H1 (cell line): ENCODE measurements at regions not wholly inside any gene's neighbourhood (a gene's known extent, or its start where the extent isn't known, plus 50 kb on each side); places are given as distances from the start of the nearest gene placed in this dataset.

ENCODE experiments used
- CTCF ChIA-PET: fragments of 300-600 bp; sonication (Branson Sonifier 250); formaldehyde crosslinking; loops from one replicate; lab custom pipeline; 2021; ENCODE audit not compliant: partially characterized antibody; lab: Charles Lee
- POLR2A ChIA-PET: fragments of 300-600 bp; sonication (Branson Sonifier 250); formaldehyde crosslinking; loops from one replicate; lab custom pipeline; 2021; ENCODE audit warnings: inconsistent platforms; ENCODE audit not compliant: partially characterized antibody; lab: Charles Lee
- DNase-seq, 2 experiments: peaks; one replicate each; pipeline versions ENCODE4 v3.0.0 to v3.0.0-alpha.2; 2010 to 2022; ENCODE audit warnings: low spot score in 2 of 2, low read depth in 1 of 2, mixed read lengths in 1 of 2
- FAIRE-seq: peaks from 2 replicates; lab custom pipeline; 2011; peaks lifted over from hg19 to GRCh38; lab: Jason Lieb, UNC
- H2AFZ ChIP-seq: 2 replicates; pipeline ENCODE4 v1.8.1; 2012; ENCODE audit warnings: low read length, inconsistent platforms
- H2AK5ac ChIP-seq: 2 replicates; pipeline ENCODE4 v1.6.1; 2013; ENCODE audit warnings: low read depth, low read length
- H2BK120ac ChIP-seq: replicated peaks from 2 replicates; pipeline ENCODE3; 2013; ENCODE audit warnings: low read depth, low read length, inconsistent platforms
- H2BK12ac ChIP-seq: 2 replicates; pipeline ENCODE4 v1.6.1; 2013; ENCODE audit warnings: low read depth, low read length
- H2BK15ac ChIP-seq: 2 replicates; pipeline ENCODE4 v1.6.1; 2013; ENCODE audit warnings: low read length
- H2BK20ac ChIP-seq: 2 replicates; pipeline ENCODE4 v1.6.1; 2013; ENCODE audit warnings: low read length
- H2BK5ac ChIP-seq: 2 replicates; pipeline ENCODE4 v1.6.1; 2013; ENCODE audit warnings: low read depth, low read length
- H3K14ac ChIP-seq: 2 replicates; pipeline ENCODE4 v1.6.1; 2013; ENCODE audit warnings: inconsistent platforms; ENCODE audit not compliant: insufficient read length
- H3K18ac ChIP-seq: 2 replicates; pipeline ENCODE4 v1.6.1; 2013; ENCODE audit warnings: low read length; ENCODE audit errors: extremely low read depth
- H3K23ac ChIP-seq: 2 replicates; pipeline ENCODE4 v1.6.1; 2013; ENCODE audit warnings: inconsistent platforms; ENCODE audit not compliant: insufficient read length
- H3K23me2 ChIP-seq: 2 replicates; pipeline ENCODE4 v1.6.1; 2013; ENCODE audit warnings: low read depth, low read length
- H3K27ac ChIP-seq: 2 replicates; pipeline ENCODE4 v1.6.1; 2011; ENCODE audit warnings: low read depth, low read length, inconsistent platforms
- H3K27me3 ChIP-seq, 4 experiments: replicated peaks in 1 of 4; 1 replicate in 1 of 4; 2 replicates in 3 of 4; pipeline versions ENCODE4 v1.6.1 to v1.8.1; 2011 to 2013; ENCODE audit warnings: low read length in 3 of 4, mild to moderate bottlenecking in 3 of 4, inconsistent platforms in 2 of 4, mixed read lengths in 2 of 4, moderate library complexity in 1 of 4; ENCODE audit not compliant: control insufficient read depth in 3 of 4, insufficient read depth in 3 of 4; ENCODE audit errors: extremely low read depth in 1 of 4
- H3K36me3 ChIP-seq, 4 experiments: 2 replicates each; pipeline versions ENCODE4 v1.6.1 to v1.8.1; 2011 to 2013; ENCODE audit warnings: mild to moderate bottlenecking in 4 of 4, low read length in 3 of 4, moderate library complexity in 2 of 4, control low read depth in 1 of 4, inconsistent platforms in 1 of 4; ENCODE audit not compliant: insufficient read depth in 4 of 4, control insufficient read depth in 2 of 4
- H3K4ac ChIP-seq: replicated peaks from 2 replicates; pipeline ENCODE3; 2013; ENCODE audit warnings: low read length, low read depth, mixed read lengths, inconsistent platforms; ENCODE audit not compliant: insufficient read length
- H3K4me1 ChIP-seq, 4 experiments: replicated peaks in 1 of 4; 1 replicate in 1 of 4; 2 replicates in 3 of 4; pipeline versions ENCODE4 v1.6.1 to v1.8.1; 2011 to 2013; ENCODE audit warnings: low read length in 3 of 4, inconsistent platforms in 2 of 4, mixed read lengths in 1 of 4; ENCODE audit not compliant: insufficient read depth in 4 of 4, control insufficient read depth in 3 of 4
- H3K4me2 ChIP-seq, 2 experiments: 2 replicates each; pipeline versions ENCODE4 v1.6.1 to v1.8.1; 2011 to 2013; ENCODE audit warnings: low read depth in 2 of 2, low read length in 2 of 2, control low read depth in 1 of 2, inconsistent platforms in 1 of 2, mild to moderate bottlenecking in 1 of 2; ENCODE audit not compliant: insufficient read depth in 1 of 2
- H3K4me3 ChIP-seq, 4 experiments: fragments of 200-600, 300-600 bp in 1 of 4; sonication (generic), shearing (Covaris generic), sonication (Bioruptor Twin) in 1 of 4; 2 replicates each; pipeline versions ENCODE4 v1.5.1 to v1.8.1; 2011 to 2016; ENCODE audit warnings: low read length in 4 of 4, low read depth in 3 of 4, control low read depth in 2 of 4, inconsistent platforms in 2 of 4, mild to moderate bottlenecking in 2 of 4, mixed read lengths in 1 of 4, moderate library complexity in 1 of 4; ENCODE audit not compliant: insufficient read depth in 2 of 4; ENCODE audit errors: extremely low read depth in 1 of 4
- H3K56ac ChIP-seq: replicated peaks from 2 replicates; pipeline ENCODE3; 2013; ENCODE audit warnings: low read depth, mild to moderate bottlenecking, mixed read lengths, low read length, inconsistent platforms; ENCODE audit not compliant: insufficient read length
- H3K79me1 ChIP-seq: 2 replicates; pipeline ENCODE4 v1.6.1; 2013; ENCODE audit warnings: low read depth, low read length, control low read depth
- H3K79me2 ChIP-seq, 2 experiments: 2 replicates each; pipeline versions ENCODE4 v1.6.1 to v1.8.1; 2012 to 2013; ENCODE audit warnings: low read length in 2 of 2, mild to moderate bottlenecking in 2 of 2, inconsistent platforms in 1 of 2; ENCODE audit not compliant: insufficient read depth in 2 of 2, control insufficient read depth in 1 of 2
- H3K9ac ChIP-seq, 4 experiments: replicated peaks in 1 of 4; 1 replicate in 1 of 4; 2 replicates in 3 of 4; pipeline versions ENCODE4 v1.6.1 to v1.8.1; 2011 to 2013; ENCODE audit warnings: low read depth in 3 of 4, low read length in 3 of 4, control low read depth in 2 of 4, mild to moderate bottlenecking in 2 of 4, moderate library complexity in 2 of 4, inconsistent platforms in 1 of 4; ENCODE audit errors: extremely low read depth in 1 of 4
- H3K9me3 ChIP-seq, 2 experiments: 2 replicates each; pipeline versions ENCODE4 v1.6.1 to v1.8.1; 2012 to 2013; ENCODE audit warnings: mild to moderate bottlenecking in 2 of 2, moderate library complexity in 2 of 2, control low read depth in 1 of 2, inconsistent platforms in 1 of 2, low read depth in 1 of 2, low read length in 1 of 2, mixed read lengths in 1 of 2; ENCODE audit not compliant: insufficient read depth in 2 of 2
- H4K20me1 ChIP-seq, 2 experiments: replicated peaks in 1 of 2; 2 replicates each; pipeline versions ENCODE3 to v1.8.1; 2011 to 2013; ENCODE audit warnings: inconsistent platforms in 2 of 2, low read length in 2 of 2, mild to moderate bottlenecking in 1 of 2; ENCODE audit not compliant: insufficient read depth in 2 of 2, control insufficient read depth in 1 of 2
- H4K5ac ChIP-seq: 2 replicates; pipeline ENCODE4 v1.6.1; 2013; ENCODE audit warnings: low read length, low read depth, mixed read lengths, inconsistent platforms; ENCODE audit not compliant: insufficient read length
- H4K8ac ChIP-seq: 2 replicates; pipeline ENCODE4 v1.8.0; 2013; ENCODE audit warnings: mild to moderate bottlenecking, moderate library complexity, low read length, inconsistent platforms; ENCODE audit not compliant: insufficient read depth; ENCODE audit errors: extremely low read depth
- H4K91ac ChIP-seq: replicated peaks from 2 replicates; pipeline ENCODE3; 2013; ENCODE audit warnings: low read length, mixed read lengths, inconsistent platforms; ENCODE audit not compliant: insufficient read length
- CREB1 ChIP-seq: IDR thresholded peaks from 2 replicates; pipeline ENCODE4 v1.6.1; 2012; ENCODE audit warnings: inconsistent platforms
- CTBP2 ChIP-seq: IDR thresholded peaks from 2 replicates; pipeline ENCODE4 v1.7.0; 2011; ENCODE audit warnings: borderline replicate concordance, mild to moderate bottlenecking, moderate library complexity, mixed read lengths, low read length; ENCODE audit not compliant: insufficient read depth, insufficient read length
- RFX5 ChIP-seq: IDR thresholded peaks from 2 replicates; pipeline ENCODE4 v1.6.1; 2011; ENCODE audit warnings: low read depth, low read length, improper control_type of control experiment, borderline replicate concordance
- WGBS, 2 experiments: shearing (Covaris generic) in 1 of 2; methylation state at CpG; one replicate each; pipeline versions ENCODE4 v1.1.6 to v1.1.7; 2013 to 2015; ENCODE audit warnings: low lambda C conversion rate in 2 of 2, mixed read lengths in 2 of 2, inconsistent platforms in 1 of 2, low coverage in 1 of 2, missing lambda C conversion rate in 1 of 2; ENCODE audit not compliant: insufficient replicate concordance in 2 of 2, insufficient coverage in 1 of 2, insufficient read length in 1 of 2; ENCODE audit errors: extremely low coverage in 1 of 2, missing lambda C conversion rate in 1 of 2; 5-methylcytosine and 5-hydroxymethylcytosine counted together
- TF ChIP-seq, protein P1 (sequence below): IDR thresholded peaks from 2 replicates; pipeline ENCODE4 v1.6.1; 2011; ENCODE audit warnings: low read depth, mild to moderate bottlenecking, low read length; ENCODE audit not compliant: insufficient read depth

GRCh38 chr11:24238771-24239645 lies 257.8 kb upstream of the LUZP2 start:
- Histone ChIP-seq H4K20me1 (no peaks in the 10 kb centered on the region), H2BK15ac (no peak overlapping the region), H2AFZ (no peak overlapping the region), H3K56ac (no peak overlapping the region), H4K5ac (no peak overlapping the region), H4K91ac (no peak overlapping the region), H4K8ac (no peak overlapping the region), H2AK5ac (no peak overlapping the region), H2BK20ac (no peak overlapping the region), H3K4ac (no peak overlapping the region), H3K4me1 (no peaks in the 10 kb centered on the region), H3K18ac (no peak overlapping the region), H3K79me2 (no peaks in the 10 kb centered on the region), H3K4me2 (no peak overlapping the region), H3K23me2 (no peaks in the 10 kb centered on the region), H3K9ac (no peak overlapping the region), H2BK5ac (no peak overlapping the region), H2BK12ac (no peak overlapping the region), H3K36me3 (no peaks in the 10 kb centered on the region), H3K14ac (no peak overlapping the region), H3K79me1 (no peaks in the 10 kb centered on the region), H3K27ac (no peak overlapping the region), H3K23ac (no peak overlapping the region), H3K27me3 (no peaks in the 10 kb centered on the region), H2BK120ac (no peak overlapping the region), H3K4me3 (no peak overlapping the region), H3K9me3 (no peaks in the 10 kb centered on the region)
- DNase-seq, result no peak
- 84% methylated on average over 3 of the region's 3 CpGs; no CpG with 5 or more reads in 1 of the 2 experiments for WGBS, 2 experiments
- ChIA-PET POLR2A (no interaction called here), CTCF (no interaction called here)
- TF ChIP-seq CREB1, result no peak
- TF ChIP-seq RFX5, result no peak
- TF ChIP-seq CTBP2, result no peak
- TF ChIP-seq, protein P1, sequence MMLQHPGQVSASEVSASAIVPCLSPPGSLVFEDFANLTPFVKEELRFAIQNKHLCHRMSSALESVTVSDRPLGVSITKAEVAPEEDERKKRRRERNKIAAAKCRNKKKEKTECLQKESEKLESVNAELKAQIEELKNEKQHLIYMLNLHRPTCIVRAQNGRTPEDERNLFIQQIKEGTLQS, result no peak
- no peak for FAIRE-seq
